ENCODE measurements at regions not wholly inside any gene's neighbourhood (a gene's known extent, or its start where the extent isn't known, plus 50 kb on each side); places are given as distances from the start of the nearest gene placed in this dataset.
"Not testable (repeated sequence)": the region's sequence is repeated elsewhere in the genome, so short reads cannot be mapped to it uniquely, and the experiment has no call there.

DNA sequence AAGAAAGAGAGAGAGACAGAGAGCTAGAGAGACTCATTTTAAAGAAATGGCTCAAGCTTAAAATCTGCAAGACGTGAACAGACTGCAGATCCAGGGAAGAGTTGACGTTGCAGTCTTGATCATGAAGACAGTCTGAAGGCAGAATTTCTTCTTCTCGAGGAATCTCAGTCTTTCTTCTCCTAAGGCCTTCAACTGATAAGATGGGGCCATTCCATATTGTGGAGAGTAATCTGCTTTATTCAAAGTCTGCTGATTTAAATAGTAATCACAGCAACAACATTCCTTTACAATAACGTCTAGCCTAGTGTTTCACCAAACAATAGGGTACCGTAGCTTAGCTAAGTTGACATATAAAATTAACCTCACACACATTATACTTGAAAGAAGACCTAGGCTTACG is 208.4 kb upstream of the ADAMTS3 start:
- no peak for DNase-seq (ENCODE audit: low read depth)

DNA sequence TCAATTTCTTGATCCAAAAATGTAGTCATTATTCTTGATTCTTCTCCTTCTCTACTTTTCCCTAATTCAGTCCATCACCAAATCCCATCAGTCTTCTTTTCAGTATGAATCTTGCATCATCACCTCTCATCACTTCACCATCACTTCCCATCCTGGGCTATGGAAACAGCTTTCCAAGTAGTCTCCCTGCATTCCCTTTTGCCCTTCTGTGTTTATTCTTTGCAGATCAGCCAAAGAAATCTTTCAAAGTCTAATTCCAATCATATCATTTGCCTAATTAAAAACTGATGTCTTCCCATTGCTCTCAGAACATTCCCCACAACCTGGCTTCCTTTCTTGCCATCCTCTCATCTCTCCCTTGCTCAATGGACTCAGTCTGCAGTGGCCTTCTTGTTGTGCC is 201.7 kb upstream of the ADAMTS3 start:
- DNase-seq (ENCODE audit: low read depth): no peak

DNA sequence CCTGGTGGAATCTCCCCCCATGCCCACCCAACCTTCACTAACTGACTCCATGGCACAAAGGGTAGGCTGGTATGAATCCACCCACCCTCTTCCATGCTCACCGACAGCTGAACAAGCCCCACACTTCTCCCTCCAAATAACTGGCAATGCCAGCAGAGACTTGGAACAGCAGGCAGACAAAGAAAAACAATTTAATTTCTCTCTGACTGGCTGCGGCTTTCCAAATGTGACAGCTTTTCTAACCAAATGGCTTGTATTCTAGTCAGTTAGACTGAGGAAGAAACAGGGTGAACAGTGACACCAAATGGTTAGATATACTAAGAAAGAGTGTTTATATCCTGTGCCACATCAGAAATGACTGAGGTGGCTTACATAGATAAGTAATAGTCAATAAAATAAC is 199.3 kb upstream of the ADAMTS3 start:
- no peak for DNase-seq (ENCODE audit: low read depth)

DNA sequence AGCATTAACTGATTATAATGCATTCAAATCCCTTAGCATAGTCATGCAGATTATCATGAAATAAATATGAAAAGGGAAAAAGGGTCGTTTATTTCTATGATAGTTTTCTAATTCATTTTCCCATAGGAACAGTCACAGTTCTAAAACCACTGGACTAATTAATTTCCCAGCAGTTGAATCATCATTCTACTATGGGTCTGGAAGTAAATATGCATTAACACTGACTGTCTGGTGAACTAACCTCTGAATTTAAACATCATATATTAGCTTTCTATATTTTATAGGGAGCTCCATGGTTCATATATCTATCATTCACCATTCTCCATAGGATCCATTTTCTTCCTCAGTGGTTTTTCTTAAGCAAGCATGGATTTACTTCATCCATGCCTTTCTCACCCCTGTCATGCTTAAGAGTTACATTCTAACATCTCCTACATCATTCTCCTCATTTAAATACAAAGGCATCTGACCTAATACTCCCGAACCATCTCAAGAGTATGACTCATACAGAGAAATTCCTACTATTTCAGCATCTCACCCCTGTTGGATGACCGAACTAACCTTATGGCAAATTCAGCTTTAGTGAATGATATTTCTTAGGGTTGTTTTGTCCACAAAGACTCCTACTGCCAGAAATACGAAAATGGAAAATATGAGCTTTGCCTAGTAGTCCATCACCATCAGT is 198.7 kb upstream of the ADAMTS3 start:
- DNase-seq (ENCODE audit: low read depth): no peak

DNA sequence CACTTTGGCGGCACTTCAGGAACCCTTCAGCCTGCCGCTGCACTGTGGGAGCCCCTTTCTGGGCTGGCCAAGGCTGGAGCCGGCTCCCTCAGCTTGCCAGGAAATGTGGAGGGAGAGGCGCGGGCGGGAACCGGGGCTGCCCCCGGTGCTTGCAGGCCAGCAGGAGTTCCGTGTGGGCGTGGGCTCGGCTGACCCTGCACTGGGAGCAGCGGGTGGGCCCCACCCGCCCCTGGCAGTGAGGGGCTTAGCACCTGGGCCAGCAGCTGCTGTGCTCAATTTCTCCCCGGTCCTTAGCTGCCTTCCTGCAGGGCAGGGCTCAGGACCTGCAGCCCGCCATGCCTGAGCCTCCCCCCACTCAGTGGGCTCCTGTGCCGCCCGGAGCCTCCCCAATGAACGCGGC is 196.8 kb upstream of the ADAMTS3 start:
- DNase-seq (ENCODE audit: low read depth): not testable (repeated sequence)

DNA sequence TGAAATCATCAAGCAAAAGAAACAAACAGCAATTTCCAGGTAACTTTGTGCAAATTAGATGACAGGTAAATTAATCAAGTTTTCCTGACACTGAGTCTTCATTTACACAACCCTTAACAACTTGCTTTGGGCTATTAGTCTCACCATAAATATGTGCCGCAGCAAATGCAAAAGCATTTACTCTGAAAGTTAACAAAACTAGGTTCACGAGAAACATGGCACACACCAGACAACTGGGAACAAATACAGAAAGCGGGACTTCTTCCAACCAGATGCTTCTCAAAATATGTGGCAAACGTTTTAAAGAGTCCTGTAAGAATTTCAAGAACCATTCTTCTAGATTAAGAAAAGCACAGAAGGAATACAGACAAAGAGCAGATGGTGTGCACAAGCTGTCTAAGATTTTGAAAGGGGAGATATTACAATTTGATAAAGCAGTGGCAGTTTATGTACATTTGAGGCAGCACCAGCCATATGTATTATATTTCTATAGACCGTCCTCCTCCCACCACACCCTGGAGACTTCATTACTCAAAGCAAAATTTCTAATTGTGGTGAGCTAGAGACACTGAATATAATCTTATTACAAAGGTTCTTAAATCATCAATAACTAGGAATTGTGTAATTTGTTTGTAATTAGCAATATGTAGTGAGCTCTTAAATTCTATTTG is 192.5 kb upstream of the ADAMTS3 start:
- DNase-seq (ENCODE audit: low read depth): no peak

DNA sequence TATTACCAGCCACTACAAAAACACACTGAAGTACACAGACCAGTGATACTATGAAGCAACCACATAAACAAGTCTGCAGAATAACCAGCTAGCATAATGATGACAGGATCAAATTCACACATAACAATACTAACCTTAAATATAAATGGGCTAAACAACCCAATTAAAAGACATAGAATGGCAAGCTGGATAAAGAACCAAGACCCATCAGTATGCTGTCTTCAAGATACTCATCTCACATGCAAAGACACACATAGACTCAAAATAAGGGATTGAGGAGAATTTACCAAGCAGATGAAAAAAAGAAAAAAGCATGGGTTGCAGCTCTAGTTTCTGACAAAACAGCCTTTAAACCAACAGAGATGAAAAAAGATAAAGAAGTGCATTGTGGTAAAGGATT is 184.4 kb upstream of the ADAMTS3 start:
- DNase-seq (ENCODE audit: low read depth): not testable (repeated sequence)

DNA sequence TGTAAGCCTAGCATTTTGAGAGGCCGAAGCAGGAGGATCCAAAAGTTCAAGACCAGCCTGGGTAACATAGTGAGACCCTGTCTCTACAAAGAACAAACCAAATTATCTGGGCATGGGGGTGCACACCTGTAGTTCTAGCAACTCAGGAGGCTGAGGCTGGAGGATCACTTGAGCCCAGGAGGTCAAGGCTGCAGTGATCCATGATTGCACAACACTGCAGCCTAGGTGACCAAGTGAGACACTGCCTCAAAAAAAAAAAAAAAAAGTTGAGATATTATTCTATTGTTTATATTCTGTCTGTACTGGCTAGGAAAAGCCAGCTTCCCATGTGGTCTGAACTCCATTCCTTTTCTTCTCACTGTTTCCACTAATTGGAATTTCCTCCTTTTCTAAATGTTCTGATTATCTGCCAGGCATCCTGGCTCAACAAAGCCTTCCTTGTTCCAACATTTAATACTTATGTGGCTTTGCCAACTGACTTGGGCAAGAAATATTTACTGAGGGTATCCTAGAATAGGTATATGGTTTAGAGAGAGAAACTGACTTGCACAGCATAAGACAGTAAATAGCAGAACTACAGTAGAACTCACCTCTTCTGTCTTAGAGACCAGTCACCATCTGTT is 175.2 kb upstream of the ADAMTS3 start:
- DNase-seq (ENCODE audit: low read depth): no peak

DNA sequence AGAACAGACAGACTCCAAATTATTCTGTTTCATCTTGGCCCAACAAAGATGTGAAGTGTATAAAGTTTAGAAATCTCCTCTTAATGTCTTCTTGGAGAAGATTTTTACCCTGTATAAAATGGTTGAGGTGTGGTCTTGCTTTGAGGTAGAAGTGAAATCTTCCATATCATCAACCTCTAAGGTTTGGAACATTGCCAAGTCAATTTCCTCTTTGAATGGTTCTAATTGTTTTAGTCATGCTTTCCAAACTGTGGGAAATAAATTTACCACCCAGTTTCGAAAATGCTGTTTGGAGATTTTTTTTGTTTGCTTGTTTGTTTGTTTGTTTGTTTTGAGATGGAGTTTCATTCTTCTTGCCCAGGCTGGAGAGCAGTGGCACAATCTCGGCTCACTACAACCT is 174.1 kb upstream of the ADAMTS3 start:
- DNase-seq (ENCODE audit: low read depth): no peak

DNA sequence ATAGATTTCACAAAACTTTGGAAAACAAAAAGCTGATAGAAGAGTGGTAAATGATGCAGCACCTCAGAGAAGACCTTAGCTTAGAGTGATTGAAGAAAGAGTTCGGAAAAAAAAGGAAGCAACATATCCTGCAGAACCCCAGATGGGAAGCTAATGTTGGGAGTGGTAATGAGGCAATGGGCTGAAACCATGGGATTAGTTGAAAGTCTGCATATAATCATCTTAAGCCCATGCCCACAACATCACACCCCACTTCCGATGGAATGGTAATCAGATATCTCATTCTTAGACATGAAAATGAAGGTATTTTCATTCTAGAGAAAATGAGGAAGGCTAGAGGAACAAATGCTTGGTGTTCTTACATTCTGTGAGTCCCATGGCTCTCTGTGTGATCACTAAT is 146.3 kb upstream of the ADAMTS3 start:
- DNase-seq (ENCODE audit: low read depth): no peak

DNA sequence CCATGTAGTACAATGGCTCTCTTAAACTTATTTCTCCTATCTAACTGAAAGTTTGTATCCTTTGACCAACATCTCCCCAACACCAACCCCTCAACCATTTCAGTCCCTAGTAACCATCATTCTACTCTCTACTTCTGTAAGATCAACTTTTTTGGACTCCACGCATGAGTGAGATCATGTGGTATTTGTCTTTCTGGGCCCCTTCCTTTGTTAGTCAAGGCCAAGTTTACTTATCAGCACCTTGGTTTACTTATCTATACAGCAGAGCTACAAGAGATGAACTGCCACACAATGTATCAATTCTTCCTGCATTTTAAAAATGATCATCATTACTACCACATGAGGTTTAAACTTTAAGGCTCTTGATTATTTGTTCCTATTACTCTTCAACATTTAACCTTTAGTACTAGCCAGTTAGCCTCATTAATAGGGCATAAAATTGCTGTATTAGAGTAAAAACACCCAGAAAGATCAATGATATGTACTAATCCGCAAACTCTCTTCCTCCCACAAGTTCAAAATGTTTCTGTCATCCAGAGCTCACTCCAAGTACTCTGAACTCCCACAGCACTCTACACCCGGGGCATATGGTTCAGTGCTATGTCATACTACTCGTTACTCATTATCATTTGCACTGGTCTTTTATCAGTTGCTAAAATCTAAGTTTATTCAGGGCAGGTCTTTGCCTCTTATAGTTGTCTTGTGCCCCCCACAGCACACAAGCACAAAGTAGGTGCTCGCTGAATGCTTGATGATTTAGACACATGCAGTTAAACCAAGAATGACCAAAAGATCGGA is 145.7 kb upstream of the ADAMTS3 start:
- DNase-seq (ENCODE audit: low read depth): no peak

DNA sequence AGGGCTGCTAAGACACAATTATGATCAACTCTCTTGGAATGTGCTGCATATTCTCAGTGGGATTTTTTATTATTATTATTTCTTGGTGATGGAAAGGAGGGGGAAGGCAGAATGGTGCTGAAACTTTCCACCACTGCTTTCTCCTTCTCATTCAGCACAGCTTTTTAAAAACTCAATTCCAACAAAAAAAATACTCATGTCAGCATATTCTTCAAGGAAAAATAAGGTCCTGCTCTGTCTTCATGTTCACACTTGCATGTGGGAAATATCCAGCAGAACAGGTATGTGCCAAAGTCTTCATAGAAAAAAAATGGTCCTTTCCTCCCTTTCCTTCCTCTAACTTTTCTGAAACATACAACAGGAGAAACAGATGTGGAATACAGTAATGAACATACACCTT is 144.0 kb upstream of the ADAMTS3 start:
- DNase-seq (ENCODE audit: low read depth): no peak

DNA sequence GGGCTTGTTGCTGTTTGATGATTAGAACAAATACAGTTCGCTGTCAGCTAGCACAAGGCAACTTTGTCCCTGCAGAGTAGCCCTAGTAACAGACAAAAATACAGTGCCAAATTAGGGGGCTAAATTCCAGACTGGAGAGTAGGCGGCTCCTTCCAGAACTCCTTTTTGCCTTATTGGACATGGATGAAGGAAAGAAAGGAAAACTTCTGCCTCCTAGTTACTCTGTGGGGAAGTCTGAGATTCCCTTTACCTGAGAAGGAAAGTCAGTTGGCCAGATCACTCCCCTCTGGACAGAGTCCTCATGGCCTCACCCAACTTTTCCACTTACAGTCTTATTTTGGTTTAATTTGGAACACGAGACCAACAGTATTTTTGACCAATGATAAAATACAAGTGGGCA is 140.5 kb upstream of the ADAMTS3 start:
- DNase-seq (ENCODE audit: low read depth): no peak

DNA sequence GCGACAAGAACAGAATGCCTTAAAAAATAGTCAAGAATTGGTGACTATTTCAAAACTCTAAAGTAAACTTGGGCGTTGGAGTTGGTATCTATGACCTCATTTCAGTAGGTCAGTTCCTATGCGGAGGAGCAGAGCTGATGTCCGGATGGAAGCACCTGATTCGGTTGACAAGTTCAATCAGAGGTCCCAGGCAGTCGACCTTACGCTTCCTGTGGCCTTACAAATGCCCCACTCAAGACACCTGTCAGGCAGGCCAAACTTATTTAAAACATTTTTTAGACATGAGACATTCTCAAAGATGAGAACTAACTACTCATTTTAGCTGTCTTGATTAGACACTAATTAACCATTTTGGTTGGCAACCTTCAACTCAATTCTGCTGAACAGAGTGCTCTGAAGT is 137.7 kb upstream of the ADAMTS3 start:
- no peak for DNase-seq (ENCODE audit: low read depth)

DNA sequence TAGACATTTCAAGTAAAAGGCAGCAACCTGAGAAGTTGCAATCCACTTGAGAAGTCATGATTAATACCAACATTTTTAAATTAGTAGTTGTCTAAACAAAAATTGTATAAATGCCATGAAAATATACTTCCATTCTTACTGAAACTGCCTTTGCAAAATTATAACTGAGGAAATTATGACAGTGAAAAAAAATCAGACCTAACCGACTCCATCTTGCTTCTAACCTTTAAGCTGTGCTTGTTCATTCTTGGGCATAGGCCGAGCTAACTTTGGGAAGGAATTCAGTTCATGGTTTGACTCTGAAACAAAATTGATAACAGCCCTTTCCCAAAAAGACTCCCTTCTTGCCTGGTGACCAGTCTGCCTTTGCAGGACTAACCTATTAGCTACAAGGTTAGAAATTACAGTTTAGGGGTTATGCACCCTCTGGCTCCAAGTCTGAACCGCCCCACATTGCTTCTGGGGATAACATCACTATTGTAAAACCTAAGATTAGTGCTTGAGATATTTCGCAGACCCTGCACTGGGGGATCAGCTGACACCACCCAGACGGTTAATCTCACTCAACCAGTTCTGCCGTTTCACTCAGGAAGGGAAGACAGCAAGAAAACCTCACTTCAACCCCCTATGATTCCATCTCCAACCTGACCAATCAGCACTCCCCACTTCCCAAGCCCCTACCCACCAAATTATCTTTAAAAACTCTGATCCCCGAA is 136.1 kb upstream of the ADAMTS3 start:
- DNase-seq (ENCODE audit: low read depth): not testable (repeated sequence)

DNA sequence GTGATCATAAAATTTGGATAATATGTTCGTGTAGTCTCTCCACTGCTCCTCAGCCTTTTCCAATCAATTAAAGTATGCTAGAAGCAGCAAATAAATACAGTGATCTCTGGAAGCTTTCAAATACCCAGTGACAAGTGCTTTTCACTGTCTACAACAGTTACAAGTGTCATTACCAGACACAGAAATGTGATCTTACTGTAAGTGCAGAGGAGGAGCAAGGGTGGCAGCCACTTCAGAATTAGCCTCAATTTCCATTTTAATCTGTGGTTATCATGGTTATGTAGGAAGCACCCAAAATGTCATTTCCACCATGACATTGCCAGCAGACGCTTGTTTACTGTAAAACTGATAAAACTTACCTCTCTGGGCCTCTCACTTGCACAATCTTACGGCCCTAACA is 133.9 kb upstream of the ADAMTS3 start:
- DNase-seq (ENCODE audit: low read depth): no peak

DNA sequence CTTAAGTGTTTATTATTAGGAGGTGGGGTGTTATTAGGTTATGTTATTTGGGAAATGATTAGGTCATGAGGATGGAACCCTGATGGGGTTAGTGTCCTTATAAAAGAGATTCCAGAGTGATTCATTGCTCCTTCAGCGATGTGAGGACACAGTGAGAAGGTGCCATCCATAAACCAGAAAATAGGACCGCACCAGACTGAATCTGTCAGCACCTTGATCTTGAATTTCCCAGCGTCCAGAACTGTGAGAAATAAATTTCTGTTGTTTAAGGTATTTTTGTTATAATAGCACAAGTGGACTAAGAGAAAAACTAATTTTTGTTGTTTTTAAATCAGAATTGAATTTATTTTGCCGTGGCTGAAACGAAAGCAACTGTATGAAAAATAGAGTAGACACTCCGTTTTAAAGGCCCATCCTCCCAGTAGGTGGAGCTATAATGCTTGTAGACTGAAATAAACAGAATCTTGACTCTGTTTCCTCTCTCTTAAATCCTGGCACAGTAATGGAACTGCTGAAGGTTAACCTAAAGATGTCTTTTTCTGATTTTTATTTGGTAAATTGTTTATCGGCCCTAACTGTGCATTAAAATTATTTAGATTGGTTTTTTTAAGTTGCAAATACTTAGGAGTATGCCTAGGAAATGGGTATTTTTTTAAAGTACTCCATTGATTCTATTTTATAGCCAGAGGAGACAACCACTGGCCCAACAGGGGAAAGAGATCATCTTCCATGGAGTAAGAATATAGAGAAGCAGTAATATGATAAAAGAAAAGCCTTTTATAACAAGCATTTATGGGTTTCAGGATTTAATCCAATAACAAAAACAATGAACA is 133.2 kb upstream of the ADAMTS3 start:
- DNase-seq (ENCODE audit: low read depth): peak; percentile 28

DNA sequence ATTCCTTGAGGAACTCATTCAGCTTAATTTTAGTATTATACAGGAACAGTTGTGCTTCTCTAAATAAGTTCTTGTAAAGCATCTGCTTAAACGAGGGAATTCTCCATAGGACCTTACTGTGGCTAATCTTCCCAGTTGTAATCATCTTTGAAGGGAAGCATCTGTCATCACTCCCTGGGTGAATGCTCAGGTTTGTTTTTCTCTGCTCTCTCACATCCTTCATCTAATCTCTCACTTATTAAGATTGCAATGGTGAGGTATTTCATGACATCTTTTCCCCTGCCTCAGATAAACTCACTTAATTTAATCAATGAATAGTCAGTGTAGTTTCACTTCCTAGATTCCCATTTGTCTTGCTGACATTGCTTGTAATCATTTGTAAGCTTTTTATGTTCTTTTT is 121.8 kb upstream of the ADAMTS3 start:
- DNase-seq (ENCODE audit: low read depth): no peak

DNA sequence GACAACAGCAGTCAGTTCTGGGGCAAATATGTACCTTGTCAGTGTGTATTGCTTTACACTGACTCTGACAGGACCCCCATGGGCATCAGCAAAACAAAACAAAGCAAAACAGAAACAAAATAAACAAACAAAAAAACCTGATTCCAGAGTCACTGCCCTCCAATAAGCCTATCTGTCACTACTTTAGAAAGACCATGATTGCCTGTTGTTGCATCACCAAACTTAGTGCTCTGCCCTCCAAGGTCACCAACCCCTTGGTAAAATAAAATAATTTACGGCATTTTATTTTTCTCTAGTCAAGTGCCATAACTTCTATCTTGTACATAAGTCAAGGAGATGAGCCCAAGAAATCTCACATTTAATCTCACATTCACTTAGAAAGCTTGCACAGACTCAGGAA is 120.9 kb upstream of the ADAMTS3 start:
- DNase-seq (ENCODE audit: low read depth): no peak

DNA sequence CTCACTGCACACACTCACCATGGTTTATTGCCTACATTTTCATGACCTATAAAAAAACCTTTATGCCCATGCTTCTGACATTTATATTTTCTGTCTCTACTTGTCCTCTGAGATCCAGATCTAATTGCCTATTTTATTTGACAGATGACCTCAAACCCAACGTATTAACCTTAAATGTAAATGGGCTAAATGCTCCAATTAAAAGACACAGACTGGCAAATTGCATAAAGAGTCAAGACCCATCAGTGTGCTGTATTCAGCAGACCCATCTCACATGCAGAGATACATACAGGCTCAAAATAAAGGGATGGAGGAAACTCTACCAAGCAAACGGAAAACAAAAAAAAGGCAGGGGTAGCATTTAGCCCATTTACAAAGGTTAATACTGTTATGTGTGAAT is 117.4 kb upstream of the ADAMTS3 start:
- DNase-seq (ENCODE audit: low read depth): not testable (repeated sequence)

DNA sequence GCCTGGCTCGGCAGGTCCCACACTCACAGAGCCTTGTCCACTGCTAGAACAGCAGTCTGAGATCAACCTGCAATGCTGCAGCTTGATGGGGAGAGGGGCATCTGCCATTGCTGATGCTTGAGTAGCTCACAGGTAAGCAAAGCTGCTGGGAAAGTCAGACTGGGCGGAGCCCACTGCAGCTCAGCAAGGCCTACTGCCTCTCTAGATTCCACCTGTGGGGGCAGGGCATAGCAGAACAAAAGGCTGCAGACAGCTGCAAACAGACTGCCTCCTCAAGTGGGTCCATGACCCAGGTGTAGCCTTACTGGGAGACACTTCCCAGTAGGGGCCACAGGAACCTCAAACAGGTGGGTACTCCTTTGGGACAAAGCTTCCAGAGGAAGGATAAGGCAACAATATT is 110.6 kb upstream of the ADAMTS3 start:
- no peak for DNase-seq (ENCODE audit: low read depth)

Data from forelimb muscle (tissue), 1 donor.